Endothelial cell of umbilical vein (primary cell): ENCODE measurements at regions not wholly inside any gene's neighbourhood (a gene's known extent, or its start where the extent isn't known, plus 50 kb on each side); places are given as distances from the start of the nearest gene placed in this dataset.

Experiments
- EZH2 ChIP-seq: IDR thresholded peaks from 2 replicates; pipeline ENCODE4 v1.6.1; 2012; ENCODE audit warnings: borderline replicate concordance, low read depth, mild to moderate bottlenecking, moderate library complexity, low read length, inconsistent platforms; ENCODE audit not compliant: severe bottlenecking
- FOS ChIP-seq: IDR thresholded peaks from 2 replicates; pipeline ENCODE4 v1.6.1; 2011; ENCODE audit warnings: mild to moderate bottlenecking, low read length, moderate library complexity, borderline replicate concordance; ENCODE audit not compliant: insufficient read depth
- JUN ChIP-seq: IDR thresholded peaks from 2 replicates; pipeline ENCODE4 v1.6.1; 2011; ENCODE audit warnings: borderline replicate concordance, low read depth; ENCODE audit not compliant: insufficient read length, insufficient read depth
- MYC ChIP-seq: IDR thresholded peaks from one replicate; pipeline ENCODE4 v1.6.1; 2011; ENCODE audit warnings: mild to moderate bottlenecking, low read depth, low read length
- POLR2A ChIP-seq: IDR thresholded peaks from 2 replicates; pipeline ENCODE4 v1.6.1; 2012; ENCODE audit warnings: low read depth, mild to moderate bottlenecking, control low read depth, low read length
- POLR2AphosphoS5 ChIP-seq: IDR thresholded peaks from 2 replicates; pipeline ENCODE4 v1.6.1; 2012; ENCODE audit warnings: low read depth, mild to moderate bottlenecking, control low read depth, low read length, moderate library complexity; ENCODE audit not compliant: insufficient read depth
- TF ChIP-seq, protein P1 (sequence below), 2 donors: IDR thresholded peaks; 1 replicate in 1 of 2; 2 replicates in 1 of 2; pipeline ENCODE4 v1.5.1; 2011; ENCODE audit warnings: low read length in 2 of 2, mild to moderate bottlenecking in 2 of 2, moderate library complexity in 2 of 2, control low read depth in 1 of 2, inconsistent platforms in 1 of 2, low read depth in 1 of 2; ENCODE audit not compliant: insufficient read depth in 1 of 2; ENCODE audit errors: extremely low read depth in 1 of 2

DNA sequence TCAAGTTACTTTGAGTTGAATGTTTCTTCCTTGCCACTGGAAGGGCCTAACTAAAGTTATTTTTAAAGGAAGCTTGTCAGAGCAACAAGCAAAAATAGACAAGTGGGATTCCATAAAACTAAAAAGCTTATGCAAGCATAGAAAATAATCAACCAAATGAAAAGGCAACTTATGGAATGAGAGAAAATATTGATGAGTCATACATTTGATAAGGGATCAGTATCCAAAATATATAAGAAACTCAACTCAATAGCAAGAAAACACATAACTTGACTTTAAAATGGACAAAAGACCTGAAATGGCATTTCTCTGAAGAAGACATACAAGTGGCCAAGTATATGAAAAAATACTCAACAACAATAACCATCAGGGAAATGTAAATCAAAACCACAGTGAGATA, 264.5 kb upstream of the UBASH3B start:
- TF ChIP-seq JUN (no peak), MYC (no peak), POLR2A (no peak), EZH2 (no peak), FOS (no peak), POLR2AphosphoS5 (no peak)
- TF ChIP-seq, protein P1, sequence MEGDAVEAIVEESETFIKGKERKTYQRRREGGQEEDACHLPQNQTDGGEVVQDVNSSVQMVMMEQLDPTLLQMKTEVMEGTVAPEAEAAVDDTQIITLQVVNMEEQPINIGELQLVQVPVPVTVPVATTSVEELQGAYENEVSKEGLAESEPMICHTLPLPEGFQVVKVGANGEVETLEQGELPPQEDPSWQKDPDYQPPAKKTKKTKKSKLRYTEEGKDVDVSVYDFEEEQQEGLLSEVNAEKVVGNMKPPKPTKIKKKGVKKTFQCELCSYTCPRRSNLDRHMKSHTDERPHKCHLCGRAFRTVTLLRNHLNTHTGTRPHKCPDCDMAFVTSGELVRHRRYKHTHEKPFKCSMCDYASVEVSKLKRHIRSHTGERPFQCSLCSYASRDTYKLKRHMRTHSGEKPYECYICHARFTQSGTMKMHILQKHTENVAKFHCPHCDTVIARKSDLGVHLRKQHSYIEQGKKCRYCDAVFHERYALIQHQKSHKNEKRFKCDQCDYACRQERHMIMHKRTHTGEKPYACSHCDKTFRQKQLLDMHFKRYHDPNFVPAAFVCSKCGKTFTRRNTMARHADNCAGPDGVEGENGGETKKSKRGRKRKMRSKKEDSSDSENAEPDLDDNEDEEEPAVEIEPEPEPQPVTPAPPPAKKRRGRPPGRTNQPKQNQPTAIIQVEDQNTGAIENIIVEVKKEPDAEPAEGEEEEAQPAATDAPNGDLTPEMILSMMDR (IDR thresholded peaks at IDR 0.05; ENCODE audit: extremely low read depth in 1 of 2, insufficient read depth in 1 of 2, low read depth in 1 of 2, low read length in 2 of 2) = no peak
